T-helper 2 cell treated with Interferon-gamma antibody and Interleukin-4, amounts not matched to agents 5 μg/mL and 100 μg/mL, for 36 hours (primary cell): ENCODE measurements at regions not wholly inside any gene's neighbourhood (a gene's known extent, or its start where the extent isn't known, plus 50 kb on each side); places are given as distances from the start of the nearest gene placed in this dataset.

ENCODE experiments used
- DNase-seq: peaks from one replicate; pipeline ENCODE4 v3.0.0; 2021; ENCODE audit warnings: low spot score
- H3K27ac Mint-ChIP-seq: one replicate; pipeline ENCODE4 v1.8.0; 2021; ENCODE audit warnings: mild to moderate bottlenecking, mixed read lengths
- H3K27me3 Mint-ChIP-seq: one replicate; pipeline ENCODE4 v1.8.0; 2021; ENCODE audit warnings: low read depth, mixed read lengths
- H3K36me3 Mint-ChIP-seq: one replicate; pipeline ENCODE4 v1.8.0; 2021; ENCODE audit warnings: low read depth, mixed read lengths
- H3K4me1 Mint-ChIP-seq: one replicate; pipeline ENCODE4 v1.8.0; 2021; ENCODE audit warnings: low read depth, mixed read lengths
- H3K4me3 Mint-ChIP-seq: one replicate; pipeline ENCODE4 v1.8.0; 2022; ENCODE audit warnings: mild to moderate bottlenecking, moderate library complexity, mixed read lengths
- H3K9me3 Mint-ChIP-seq: one replicate; pipeline ENCODE4 v1.8.0; 2021; ENCODE audit warnings: mixed read lengths

GRCh38 chr22:49152939-49153770 lies 674.5 kb downstream of the BRD1 start:
- no peaks in the 10 kb centered on the region for H3K36me3 Mint-ChIP-seq
- no peaks in the 10 kb centered on the region for H3K4me1 Mint-ChIP-seq
- no peak for DNase-seq
- no peak overlapping the region for H3K27ac Mint-ChIP-seq
- H3K27me3 Mint-ChIP-seq: no peaks in the 10 kb centered on the region
- no peak overlapping the region for H3K4me3 Mint-ChIP-seq
- no peaks in the 10 kb centered on the region for H3K9me3 Mint-ChIP-seq

- Mint-ChIP-seq H3K36me3 (no peaks in the 10 kb centered on the region), H3K4me1 (no peaks in the 10 kb centered on the region), H3K9me3 (no peaks in the 10 kb centered on the region), H3K4me3 (no peak overlapping the region), H3K27me3 (no peaks in the 10 kb centered on the region), H3K27ac (no peak overlapping the region)
- no peak for DNase-seq
Observed at GRCh38 chr22:49152127-49152938, 675.3 kb downstream of the BRD1 start.

- no peaks in the 10 kb centered on the region for H3K4me1 Mint-ChIP-seq
- DNase-seq: no peak
- no peaks in the 10 kb centered on the region for H3K9me3 Mint-ChIP-seq
- H3K4me3 Mint-ChIP-seq: no peak overlapping the region
- no peaks in the 10 kb centered on the region for H3K36me3 Mint-ChIP-seq
- no peaks in the 10 kb centered on the region for H3K27me3 Mint-ChIP-seq
- no peak overlapping the region for H3K27ac Mint-ChIP-seq
Observed at GRCh38 chr22:49151256-49152126, 676.2 kb downstream of the BRD1 start.

DNA sequence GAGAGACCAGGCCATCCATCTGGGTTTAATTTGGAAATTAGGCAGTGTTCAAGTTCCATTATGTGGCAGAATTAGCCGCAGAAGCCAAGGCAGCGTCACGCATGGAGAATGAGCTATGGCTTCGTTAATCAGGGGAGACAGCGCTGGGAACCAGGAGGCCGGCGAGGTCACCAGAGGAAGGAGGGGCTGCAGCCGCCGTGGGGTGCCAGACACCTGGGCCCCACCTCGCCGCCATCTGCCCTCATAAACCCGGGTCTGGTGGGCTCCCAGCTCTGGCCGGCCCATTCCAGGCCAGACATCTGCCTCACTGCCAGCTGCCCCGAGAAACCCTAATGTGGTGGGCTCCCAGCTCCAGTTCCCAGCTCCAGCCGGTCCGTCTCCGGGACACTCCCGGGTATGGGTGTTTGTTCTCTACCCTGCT lies 676.9 kb downstream of the BRD1 start:
- no peak for DNase-seq
- H3K36me3 Mint-ChIP-seq: no peaks in the 10 kb centered on the region
- no peaks in the 10 kb centered on the region for H3K9me3 Mint-ChIP-seq
- H3K27ac Mint-ChIP-seq: no peak overlapping the region
- H3K27me3 Mint-ChIP-seq: no peaks in the 10 kb centered on the region
- H3K4me3 Mint-ChIP-seq: no peak overlapping the region
- no peaks in the 10 kb centered on the region for H3K4me1 Mint-ChIP-seq

- Mint-ChIP-seq H3K36me3 (no peaks in the 10 kb centered on the region), H3K4me3 (no peak overlapping the region), H3K9me3 (no peaks in the 10 kb centered on the region), H3K27me3 (no peaks in the 10 kb centered on the region), H3K4me1 (no peaks in the 10 kb centered on the region), H3K27ac (no peak overlapping the region)
- no peak for DNase-seq
Observed at GRCh38 chr22:49149721-49150608, 677.7 kb downstream of the BRD1 start.

- Mint-ChIP-seq H3K27ac (no peak overlapping the region), H3K27me3 (no peaks in the 10 kb centered on the region), H3K9me3 (no peaks in the 10 kb centered on the region), H3K4me1 (no peaks in the 10 kb centered on the region), H3K4me3 (no peak overlapping the region), H3K36me3 (no peaks in the 10 kb centered on the region)
- DNase-seq: no peak
Observed at GRCh38 chr22:49148895-49149418, 678.7 kb downstream of the BRD1 start.

GRCh38 chr22:49147617-49148175 lies 680.0 kb downstream of the BRD1 start:
- no peak for DNase-seq
- Mint-ChIP-seq H3K27ac (no peak overlapping the region), H3K36me3 (no peaks in the 10 kb centered on the region), H3K4me3 (no peak overlapping the region), H3K4me1 (no peaks in the 10 kb centered on the region), H3K9me3 (no peaks in the 10 kb centered on the region), H3K27me3 (no peaks in the 10 kb centered on the region)

DNA sequence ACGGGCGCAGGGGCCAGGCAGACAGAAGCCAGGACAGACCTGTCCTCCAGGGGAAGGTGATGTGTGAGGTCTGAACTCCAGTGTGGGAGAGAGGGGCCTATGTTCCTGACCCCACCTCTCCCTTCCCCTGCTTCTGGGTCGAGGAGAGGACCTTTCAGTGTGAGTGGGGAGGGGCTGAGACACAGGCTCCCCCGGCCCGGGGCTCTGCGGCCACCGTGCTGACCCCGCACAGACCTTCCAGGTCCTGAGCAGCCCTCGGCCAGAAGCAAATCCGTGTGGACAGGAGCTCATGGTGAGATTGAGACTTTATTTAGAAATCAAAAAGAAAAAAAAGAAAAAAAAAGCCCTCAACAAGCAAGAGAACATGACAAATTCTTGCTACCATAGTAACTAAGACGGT lies 680.5 kb downstream of the BRD1 start:
- H3K4me3 Mint-ChIP-seq: no peak overlapping the region

GRCh38 chr22:49146511-49146910 lies 681.2 kb downstream of the BRD1 start:
- no peak for DNase-seq
- Mint-ChIP-seq H3K27ac (no peak overlapping the region), H3K4me1 (no peaks in the 10 kb centered on the region), H3K36me3 (no peaks in the 10 kb centered on the region), H3K4me3 (no peak overlapping the region), H3K27me3 (no peaks in the 10 kb centered on the region), H3K9me3 (no peaks in the 10 kb centered on the region)

More for the DNA sequence above, 680.5 kb downstream of the BRD1 start:
- Mint-ChIP-seq H3K9me3 (no peaks in the 10 kb centered on the region), H3K27ac (no peak overlapping the region), H3K27me3 (no peaks in the 10 kb centered on the region), H3K4me1 (no peaks in the 10 kb centered on the region), H3K36me3 (no peaks in the 10 kb centered on the region)
- DNase-seq: no peak

DNA sequence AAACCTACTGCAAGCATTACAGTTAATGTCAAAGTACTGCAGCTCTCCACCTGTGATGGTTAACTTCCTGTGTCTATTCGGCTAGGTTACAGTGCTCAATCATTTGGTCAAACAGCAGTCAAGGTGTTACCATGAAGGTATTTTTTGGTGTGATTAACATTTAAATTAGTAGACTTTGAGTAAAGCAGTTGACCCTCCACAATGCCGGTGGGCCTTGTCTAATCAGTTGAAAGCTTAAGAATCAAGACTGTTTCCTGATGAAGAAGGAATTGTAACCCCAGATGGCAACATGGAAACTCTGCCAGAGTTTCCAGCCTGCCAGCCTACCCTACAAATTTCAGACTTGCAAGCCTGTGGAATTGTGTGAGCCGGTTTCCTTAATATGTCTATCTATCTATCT lies 683.9 kb downstream of the BRD1 start:
- no peak for DNase-seq
- no peaks in the 10 kb centered on the region for H3K36me3 Mint-ChIP-seq
- no peaks in the 10 kb centered on the region for H3K27me3 Mint-ChIP-seq
- no peaks in the 10 kb centered on the region for H3K9me3 Mint-ChIP-seq
- no peak overlapping the region for H3K27ac Mint-ChIP-seq
- no peak overlapping the region for H3K4me3 Mint-ChIP-seq
- H3K4me1 Mint-ChIP-seq: no peaks in the 10 kb centered on the region

- H3K4me3 Mint-ChIP-seq: no peak overlapping the region
- no peak overlapping the region for H3K27ac Mint-ChIP-seq
- DNase-seq: no peak
- no peaks in the 10 kb centered on the region for H3K27me3 Mint-ChIP-seq
- no peaks in the 10 kb centered on the region for H3K36me3 Mint-ChIP-seq
- H3K9me3 Mint-ChIP-seq: no peaks in the 10 kb centered on the region
- no peaks in the 10 kb centered on the region for H3K4me1 Mint-ChIP-seq
Observed at GRCh38 chr22:49142891-49143290, 684.8 kb downstream of the BRD1 start.

DNA sequence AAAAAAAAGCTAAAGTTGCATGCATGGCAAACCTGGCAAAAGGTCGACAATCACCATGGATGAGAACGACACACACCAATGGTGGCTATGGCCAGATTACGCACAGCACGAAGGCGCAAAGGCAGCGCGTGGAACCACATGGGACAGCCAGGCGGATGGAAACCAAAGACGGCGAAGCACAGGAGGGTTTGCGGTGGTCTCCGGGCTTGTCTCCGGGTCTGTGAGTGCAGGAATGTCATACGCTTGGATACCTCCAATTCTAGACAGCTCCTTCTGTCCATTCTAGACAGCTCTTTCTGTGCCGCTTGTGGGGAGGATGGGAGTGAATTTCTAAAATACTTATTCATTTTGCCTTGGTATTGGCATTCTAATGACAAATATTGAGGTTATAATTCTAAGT lies 685.4 kb downstream of the BRD1 start:
- no peak for DNase-seq
- Mint-ChIP-seq H3K27me3 (no peaks in the 10 kb centered on the region), H3K4me3 (no peak overlapping the region), H3K9me3 (no peaks in the 10 kb centered on the region), H3K27ac (no peak overlapping the region), H3K4me1 (no peaks in the 10 kb centered on the region), H3K36me3 (no peaks in the 10 kb centered on the region)

GRCh38 chr22:49141761-49142160 lies 685.9 kb downstream of the BRD1 start:
- Mint-ChIP-seq H3K9me3 (no peaks in the 10 kb centered on the region), H3K4me3 (no peak overlapping the region), H3K4me1 (no peaks in the 10 kb centered on the region), H3K27ac (no peak overlapping the region), H3K36me3 (no peaks in the 10 kb centered on the region), H3K27me3 (no peaks in the 10 kb centered on the region)
- no peak for DNase-seq
